ENCODE measurements at regions not wholly inside any gene's neighbourhood (a gene's known extent, or its start where the extent isn't known, plus 50 kb on each side); places are given as distances from the start of the nearest gene placed in this dataset.

GRCh38 chrX:3990569-3990968, 277.1 kb upstream of the PRKX start:
- TF ChIP-seq POLR2A (IDR thresholded peaks at IDR 0.05; ENCODE audit: low read depth), result no peak
- no peak for TF ChIP-seq CTCF (IDR thresholded peaks at IDR 0.05)
